ENCODE measurements at regions not wholly inside any gene's neighbourhood (a gene's known extent, or its start where the extent isn't known, plus 50 kb on each side); places are given as distances from the start of the nearest gene placed in this dataset.
A peak's percentile ranks its signal among the peaks of the same experiment; 100 is the strongest.

DNA sequence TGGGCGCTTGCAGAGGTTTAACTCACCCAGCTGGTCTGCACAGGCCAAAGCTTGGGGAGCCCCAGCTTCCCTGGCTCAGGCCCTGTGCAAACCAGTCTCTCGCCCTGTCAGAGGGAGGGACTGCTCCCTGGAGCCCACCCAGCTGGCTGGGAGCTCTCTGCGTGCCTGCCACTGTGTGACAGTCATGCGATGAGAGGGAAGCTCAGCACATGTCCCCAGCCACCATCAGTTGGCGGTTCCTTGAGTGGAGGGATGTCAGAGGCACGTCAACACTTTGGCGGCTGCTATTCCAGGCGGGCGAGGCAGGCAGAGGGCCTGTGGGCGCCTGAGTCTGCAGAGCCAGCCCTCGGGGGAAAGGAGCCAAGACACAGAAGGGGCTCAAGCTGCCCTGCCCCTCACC, 324.6 kb downstream of the UACA start:
- no peak overlapping the region for H3K27ac Mint-ChIP-seq
- H3K27me3 Mint-ChIP-seq: peaks cover 6% of the 10 kb centered on the region
- H3K9me3 Mint-ChIP-seq: no peaks in the 10 kb centered on the region
- no peak for ATAC-seq (ENCODE audit: low read depth)
- no peak overlapping the region for H3K4me3 Mint-ChIP-seq
- H3K4me1 Mint-ChIP-seq: peaks cover 26% of the 10 kb centered on the region
- DNase-seq (ENCODE audit: low spot score in 2 of 2): no peak
- no peaks in the 10 kb centered on the region for H3K36me3 Mint-ChIP-seq

DNA sequence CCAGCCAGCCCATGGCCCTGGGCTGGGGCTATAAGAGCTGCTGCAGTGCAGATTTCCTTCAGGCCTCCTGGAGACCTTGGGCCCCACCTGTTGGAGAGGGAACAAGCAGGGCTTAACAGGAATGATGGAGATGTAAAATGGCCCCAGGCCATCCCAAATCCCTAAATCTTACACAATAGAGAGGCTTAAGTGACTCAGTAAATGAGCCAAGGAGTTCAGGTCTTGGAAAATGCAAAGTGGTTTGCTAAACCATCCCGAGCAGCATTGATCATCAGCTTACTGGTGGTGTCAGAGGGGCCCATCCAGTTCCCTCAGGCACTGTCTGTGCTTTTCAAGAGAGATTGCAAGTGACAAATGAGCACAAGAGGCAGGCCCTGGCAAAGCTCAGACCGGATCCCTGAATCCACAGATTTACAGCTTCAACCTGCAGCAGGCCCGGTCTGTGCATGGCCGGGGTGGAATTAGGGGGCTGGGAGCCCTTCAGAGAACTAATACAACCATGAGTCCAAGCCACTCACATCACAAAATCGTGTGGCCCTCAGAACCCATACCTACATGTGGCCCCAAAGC, 325.4 kb downstream of the UACA start:
- Mint-ChIP-seq H3K27ac (no peak overlapping the region), H3K4me3 (no peak overlapping the region), H3K9me3 (no peaks in the 10 kb centered on the region), H3K4me1 (peaks cover 25% of the 10 kb centered on the region), H3K36me3 (no peaks in the 10 kb centered on the region), H3K27me3 (peaks cover 6% of the 10 kb centered on the region)
- no peak for ATAC-seq (ENCODE audit: low read depth)
- DNase-seq (ENCODE audit: low spot score in 2 of 2): no peak

DNA sequence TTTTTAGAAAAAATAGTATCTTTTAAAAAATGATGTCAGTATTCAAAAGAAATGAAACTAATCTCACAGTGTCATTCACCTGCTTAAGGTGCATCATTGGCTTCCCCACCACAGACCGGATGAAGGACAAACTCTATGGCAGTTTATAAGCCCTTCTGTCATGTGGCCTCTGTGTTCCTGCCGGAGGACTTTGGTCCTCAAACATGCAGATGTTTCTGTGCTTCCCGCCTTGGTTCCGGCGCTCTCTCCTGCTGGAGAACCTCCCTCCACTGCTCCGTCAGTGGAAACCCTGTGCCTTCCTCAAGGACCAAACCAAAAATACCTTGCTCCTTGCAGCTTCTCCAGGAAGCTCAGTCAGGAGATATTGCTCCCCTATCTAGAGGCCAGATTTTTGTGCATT, 326.3 kb downstream of the UACA start:
- Mint-ChIP-seq H3K27ac (no peak overlapping the region), H3K9me3 (no peaks in the 10 kb centered on the region), H3K27me3 (peaks cover 4% of the 10 kb centered on the region), H3K36me3 (no peaks in the 10 kb centered on the region), H3K4me1 (peaks cover 25% of the 10 kb centered on the region), H3K4me3 (no peak overlapping the region)
- ATAC-seq (ENCODE audit: low read depth) (no peak), DNase-seq (ENCODE audit: low spot score in 2 of 2) (no peak)

DNA sequence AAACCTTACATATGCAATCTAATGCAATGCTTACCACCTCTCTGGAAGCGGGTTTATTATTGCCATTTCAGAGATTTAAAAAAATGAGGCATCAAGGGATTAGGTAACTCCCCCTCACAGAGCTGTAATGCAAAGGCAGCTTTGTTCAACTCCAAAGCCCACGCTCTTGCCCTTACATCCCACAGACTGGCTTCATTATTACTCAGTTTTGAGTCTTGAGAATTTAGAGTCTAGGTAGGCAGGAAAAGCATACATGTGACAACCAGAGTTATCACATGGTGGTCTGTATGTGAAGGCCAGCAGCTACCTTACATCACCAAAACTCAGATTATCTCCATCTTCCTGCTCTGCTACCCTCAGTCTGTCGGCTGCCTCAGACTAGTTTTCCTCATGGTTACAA, 326.9 kb downstream of the UACA start:
- H3K9me3 Mint-ChIP-seq: no peaks in the 10 kb centered on the region
- ATAC-seq (ENCODE audit: low read depth) (no peak), DNase-seq (ENCODE audit: low spot score in 2 of 2) (no peak)
- peaks cover 25% of the 10 kb centered on the region for H3K4me1 Mint-ChIP-seq
- no peak overlapping the region for H3K4me3 Mint-ChIP-seq
- H3K27me3 Mint-ChIP-seq: no peaks in the 10 kb centered on the region
- H3K27ac Mint-ChIP-seq: no peak overlapping the region
- H3K36me3 Mint-ChIP-seq: no peaks in the 10 kb centered on the region

DNA sequence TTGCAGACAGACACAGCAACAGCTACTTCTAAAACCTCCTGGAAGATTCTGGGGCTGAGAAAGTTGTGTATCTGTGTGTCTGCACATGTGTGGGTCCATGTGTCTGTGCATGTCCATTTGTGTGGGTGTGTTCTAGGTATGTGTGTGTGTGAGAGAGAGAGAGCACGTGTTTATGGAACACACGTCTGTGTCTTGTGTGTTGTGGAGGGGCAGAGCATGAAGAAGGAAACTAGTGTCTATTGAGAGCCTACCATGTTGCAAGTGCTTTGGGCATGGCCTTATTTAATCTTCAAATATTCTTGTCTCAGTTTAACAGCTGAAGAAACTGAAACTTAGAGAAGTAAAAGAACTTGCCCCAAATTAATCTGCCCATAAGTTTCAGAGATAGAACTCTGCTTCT, 327.5 kb downstream of the UACA start:
- peaks cover 25% of the 10 kb centered on the region for H3K4me1 Mint-ChIP-seq
- H3K4me3 Mint-ChIP-seq: peak overlapping the region; percentile 40
- H3K27ac Mint-ChIP-seq: peak overlapping the region; percentile 4
- H3K36me3 Mint-ChIP-seq: no peaks in the 10 kb centered on the region
- no peaks in the 10 kb centered on the region for H3K27me3 Mint-ChIP-seq
- peak; percentile 19 for ATAC-seq (ENCODE audit: low read depth)
- no peaks in the 10 kb centered on the region for H3K9me3 Mint-ChIP-seq
- no peak for DNase-seq (ENCODE audit: low spot score in 2 of 2)

- DNase-seq (ENCODE audit: low spot score in 2 of 2) (peak; percentile 36 to 60), ATAC-seq (ENCODE audit: low read depth) (peak; percentile 98)
- Mint-ChIP-seq H3K4me1 (peaks cover 21% of the 10 kb centered on the region), H3K9me3 (no peaks in the 10 kb centered on the region), H3K4me3 (peak overlapping the region; percentile 40), H3K36me3 (no peaks in the 10 kb centered on the region), H3K27ac (peak overlapping the region; percentile 67), H3K27me3 (no peaks in the 10 kb centered on the region)
These were observed 328.0 kb downstream of the UACA start for GRCh38 chr15:70435369-70435768.

GRCh38 chr15:70433586-70434324, 329.6 kb downstream of the UACA start:
- Mint-ChIP-seq H3K36me3 (no peaks in the 10 kb centered on the region), H3K27ac (no peak overlapping the region), H3K9me3 (no peaks in the 10 kb centered on the region), H3K27me3 (no peaks in the 10 kb centered on the region), H3K4me1 (peaks cover 19% of the 10 kb centered on the region), H3K4me3 (no peak overlapping the region)
- ATAC-seq (ENCODE audit: low read depth) (no peak), DNase-seq (ENCODE audit: low spot score in 2 of 2) (no peak)

- ATAC-seq (ENCODE audit: low read depth): no peak
- H3K27me3 Mint-ChIP-seq: no peaks in the 10 kb centered on the region
- H3K36me3 Mint-ChIP-seq: no peaks in the 10 kb centered on the region
- no peak overlapping the region for H3K4me3 Mint-ChIP-seq
- H3K27ac Mint-ChIP-seq: no peak overlapping the region
- peaks cover 19% of the 10 kb centered on the region for H3K4me1 Mint-ChIP-seq
- H3K9me3 Mint-ChIP-seq: no peaks in the 10 kb centered on the region
- no peak for DNase-seq (ENCODE audit: low spot score in 2 of 2)
These were observed 330.3 kb downstream of the UACA start for GRCh38 chr15:70432924-70433495.

GRCh38 chr15:70431854-70432253, 331.5 kb downstream of the UACA start:
- H3K36me3 Mint-ChIP-seq: no peaks in the 10 kb centered on the region
- H3K4me1 Mint-ChIP-seq: peaks cover 19% of the 10 kb centered on the region
- H3K4me3 Mint-ChIP-seq: no peak overlapping the region
- H3K9me3 Mint-ChIP-seq: no peaks in the 10 kb centered on the region
- no peak for DNase-seq (ENCODE audit: low spot score in 2 of 2)
- H3K27me3 Mint-ChIP-seq: no peaks in the 10 kb centered on the region
- H3K27ac Mint-ChIP-seq: no peak overlapping the region
- no peak for ATAC-seq (ENCODE audit: low read depth)

DNA sequence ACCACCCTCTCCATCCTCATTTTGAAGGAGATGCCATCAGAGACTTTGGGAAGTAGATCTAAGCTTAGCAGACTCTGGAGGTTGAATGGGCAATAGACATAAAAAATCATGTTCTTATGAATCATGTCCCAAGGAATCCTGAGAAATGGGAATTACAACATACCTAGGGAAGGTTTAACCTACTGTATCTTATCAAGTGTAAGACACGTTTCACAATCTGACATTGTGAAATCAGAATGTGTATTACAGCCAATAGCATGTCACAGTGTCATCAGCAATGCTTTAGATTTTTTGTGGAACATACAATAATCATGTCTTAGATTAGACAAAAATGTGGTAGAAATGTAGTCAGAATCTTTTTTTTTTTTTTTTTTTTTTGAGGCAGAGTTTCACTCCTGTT, 332.4 kb upstream of the TLE3 start:
- DNase-seq (ENCODE audit: low spot score in 2 of 2): no peak
- no peak for ATAC-seq (ENCODE audit: low read depth)
- no peak overlapping the region for H3K27ac Mint-ChIP-seq
- no peaks in the 10 kb centered on the region for H3K27me3 Mint-ChIP-seq
- H3K9me3 Mint-ChIP-seq: no peaks in the 10 kb centered on the region
- H3K36me3 Mint-ChIP-seq: no peaks in the 10 kb centered on the region
- peaks cover 17% of the 10 kb centered on the region for H3K4me1 Mint-ChIP-seq
- no peak overlapping the region for H3K4me3 Mint-ChIP-seq

GRCh38 chr15:70429056-70429722, 331.5 kb upstream of the TLE3 start:
- no peaks in the 10 kb centered on the region for H3K27me3 Mint-ChIP-seq
- no peak for DNase-seq (ENCODE audit: low spot score in 2 of 2)

GRCh38 chr15:70428211-70428822, 330.6 kb upstream of the TLE3 start:
- peaks cover 16% of the 10 kb centered on the region for H3K4me1 Mint-ChIP-seq
- no peak overlapping the region for H3K4me3 Mint-ChIP-seq
- peaks cover 2% of the 10 kb centered on the region for H3K9me3 Mint-ChIP-seq
- ATAC-seq (ENCODE audit: low read depth): no peak
- H3K36me3 Mint-ChIP-seq: no peaks in the 10 kb centered on the region
- H3K27me3 Mint-ChIP-seq: no peaks in the 10 kb centered on the region
- no peak for DNase-seq (ENCODE audit: low spot score in 2 of 2)
- H3K27ac Mint-ChIP-seq: no peak overlapping the region

More at GRCh38 chr15:70429056-70429722, 331.5 kb upstream of the TLE3 start:
- Mint-ChIP-seq H3K9me3 (peaks cover 2% of the 10 kb centered on the region), H3K36me3 (no peaks in the 10 kb centered on the region), H3K4me3 (no peak overlapping the region), H3K4me1 (peaks cover 18% of the 10 kb centered on the region), H3K27ac (no peak overlapping the region)
- ATAC-seq (ENCODE audit: low read depth): no peak

DNA sequence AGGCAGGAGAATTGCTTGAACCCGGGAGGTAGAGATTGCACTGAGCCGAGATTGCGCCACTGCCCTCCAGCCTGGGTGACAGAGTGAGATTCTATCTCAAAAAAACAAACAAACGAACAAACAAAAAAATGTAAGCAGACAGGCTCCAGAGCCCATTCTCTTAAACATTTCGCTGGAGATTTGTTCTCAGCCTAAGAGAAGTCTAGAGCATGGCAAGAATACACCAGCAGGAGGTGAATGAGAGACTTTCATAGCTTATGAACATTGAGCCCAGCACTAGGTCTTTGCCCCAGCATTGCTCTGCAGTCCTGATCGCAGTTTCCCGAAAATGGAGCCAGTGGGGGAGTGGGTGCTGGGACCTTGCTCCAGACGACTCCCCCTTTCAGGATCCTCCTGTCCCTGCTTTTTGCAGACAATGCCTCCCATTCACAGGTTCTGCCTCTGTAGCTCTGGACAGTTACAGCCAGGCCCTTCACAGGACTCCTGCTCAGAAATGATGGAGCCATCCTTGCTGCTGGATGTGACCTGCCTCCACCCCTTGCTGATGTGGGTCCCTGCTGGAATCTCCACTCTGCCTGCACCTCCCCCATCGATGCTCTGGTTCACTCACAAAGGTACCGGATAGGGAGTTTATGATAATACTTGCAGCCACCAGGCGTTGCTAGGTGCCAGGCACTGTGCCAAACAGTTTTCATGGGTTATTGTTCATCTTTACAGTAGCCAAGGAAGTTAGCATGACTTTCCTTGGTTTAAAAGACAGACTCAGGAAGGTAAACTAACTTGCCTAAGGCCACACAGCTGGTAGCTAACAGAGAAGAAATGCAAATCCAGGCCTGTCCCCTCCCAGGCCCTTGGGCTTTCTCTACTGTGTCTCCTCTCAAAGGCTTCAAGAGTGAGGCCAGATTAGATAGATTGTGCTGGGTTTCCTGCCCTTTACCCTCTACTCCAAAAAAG, 329.7 kb upstream of the TLE3 start:
- Mint-ChIP-seq H3K27me3 (no peaks in the 10 kb centered on the region), H3K27ac (no peak overlapping the region), H3K9me3 (peaks cover 2% of the 10 kb centered on the region), H3K4me1 (peaks cover 16% of the 10 kb centered on the region), H3K4me3 (no peak overlapping the region), H3K36me3 (no peaks in the 10 kb centered on the region)
- ATAC-seq (ENCODE audit: low read depth) (no peak), DNase-seq (ENCODE audit: low spot score in 2 of 2) (no peak)
